ENCODE measurements at regions not wholly inside any gene's neighbourhood (a gene's known extent, or its start where the extent isn't known, plus 50 kb on each side); places are given as distances from the start of the nearest gene placed in this dataset.

DNA sequence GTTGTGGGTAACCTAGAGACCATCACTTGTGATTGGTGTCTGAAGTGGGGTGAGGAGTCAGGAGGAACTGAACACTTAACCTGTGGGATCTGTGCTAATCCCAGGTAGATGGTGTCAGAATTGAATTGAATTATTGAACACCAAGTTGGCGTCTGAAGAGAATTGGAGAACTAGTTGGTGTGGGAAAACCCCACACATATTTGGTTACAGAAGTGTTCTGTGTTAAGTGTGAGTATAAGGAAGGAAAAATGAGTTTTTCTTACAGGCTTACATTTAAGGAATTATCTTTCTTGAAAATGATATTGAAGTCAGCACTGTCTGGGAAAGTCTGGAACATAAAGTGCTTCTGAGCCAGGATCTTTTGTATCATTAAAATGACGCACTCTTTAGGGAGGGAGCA is 182.9 kb upstream of the ECI2 start:
- no peaks in the 10 kb centered on the region for H3K27me3 ChIP-seq (ENCODE audit: control insufficient read depth, insufficient read depth, low read length)
- no peak for DNase-seq (ENCODE audit: low read depth)
- no peaks in the 10 kb centered on the region for H3K36me3 ChIP-seq (ENCODE audit: control insufficient read depth, insufficient read depth, low read length)
- TF ChIP-seq, protein P1, sequence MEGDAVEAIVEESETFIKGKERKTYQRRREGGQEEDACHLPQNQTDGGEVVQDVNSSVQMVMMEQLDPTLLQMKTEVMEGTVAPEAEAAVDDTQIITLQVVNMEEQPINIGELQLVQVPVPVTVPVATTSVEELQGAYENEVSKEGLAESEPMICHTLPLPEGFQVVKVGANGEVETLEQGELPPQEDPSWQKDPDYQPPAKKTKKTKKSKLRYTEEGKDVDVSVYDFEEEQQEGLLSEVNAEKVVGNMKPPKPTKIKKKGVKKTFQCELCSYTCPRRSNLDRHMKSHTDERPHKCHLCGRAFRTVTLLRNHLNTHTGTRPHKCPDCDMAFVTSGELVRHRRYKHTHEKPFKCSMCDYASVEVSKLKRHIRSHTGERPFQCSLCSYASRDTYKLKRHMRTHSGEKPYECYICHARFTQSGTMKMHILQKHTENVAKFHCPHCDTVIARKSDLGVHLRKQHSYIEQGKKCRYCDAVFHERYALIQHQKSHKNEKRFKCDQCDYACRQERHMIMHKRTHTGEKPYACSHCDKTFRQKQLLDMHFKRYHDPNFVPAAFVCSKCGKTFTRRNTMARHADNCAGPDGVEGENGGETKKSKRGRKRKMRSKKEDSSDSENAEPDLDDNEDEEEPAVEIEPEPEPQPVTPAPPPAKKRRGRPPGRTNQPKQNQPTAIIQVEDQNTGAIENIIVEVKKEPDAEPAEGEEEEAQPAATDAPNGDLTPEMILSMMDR (IDR thresholded peaks at IDR 0.05; ENCODE audit: insufficient read depth, low read length, severe bottlenecking), result no peak
- H3K4me3 ChIP-seq (ENCODE audit: low read depth, low read length), result no peak overlapping the region
- no peak for FAIRE-seq

DNA sequence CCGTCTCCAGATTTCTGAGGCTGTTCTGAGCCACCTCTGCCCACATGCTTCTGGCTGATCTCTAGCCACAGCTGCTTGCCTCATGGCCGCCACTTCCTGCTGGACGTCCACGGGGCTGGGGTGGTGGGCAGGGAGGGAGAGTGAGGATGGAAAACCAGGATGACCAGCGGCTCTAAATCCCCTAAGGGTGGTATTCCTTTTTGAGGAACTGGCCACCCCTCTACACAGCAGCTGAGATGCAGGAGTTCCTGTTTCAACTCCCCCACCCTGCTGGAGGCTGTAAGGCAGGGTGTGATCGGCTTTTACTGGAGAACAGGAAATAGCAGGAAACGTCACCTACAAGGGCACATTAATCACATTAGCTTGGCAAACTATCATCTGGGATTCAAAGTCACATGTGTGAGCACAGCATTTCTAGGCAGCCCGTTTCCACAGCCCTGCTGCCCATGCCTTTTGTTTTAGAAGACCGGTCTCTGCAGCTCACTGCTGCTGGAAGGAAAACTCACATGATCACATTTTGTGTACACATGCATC is 181.6 kb upstream of the ECI2 start:
- Histone ChIP-seq H3K4me3 (ENCODE audit: low read depth, low read length) (no peak overlapping the region), H3K27me3 (ENCODE audit: control insufficient read depth, insufficient read depth, low read length) (no peaks in the 10 kb centered on the region), H3K36me3 (ENCODE audit: control insufficient read depth, insufficient read depth, low read length) (no peaks in the 10 kb centered on the region)
- peak; percentile 68 for FAIRE-seq
- DNase-seq (ENCODE audit: low read depth), result peak; percentile 95
- TF ChIP-seq, protein P1 (IDR thresholded peaks at IDR 0.05; ENCODE audit: insufficient read depth, low read length, severe bottlenecking), result no peak

DNA sequence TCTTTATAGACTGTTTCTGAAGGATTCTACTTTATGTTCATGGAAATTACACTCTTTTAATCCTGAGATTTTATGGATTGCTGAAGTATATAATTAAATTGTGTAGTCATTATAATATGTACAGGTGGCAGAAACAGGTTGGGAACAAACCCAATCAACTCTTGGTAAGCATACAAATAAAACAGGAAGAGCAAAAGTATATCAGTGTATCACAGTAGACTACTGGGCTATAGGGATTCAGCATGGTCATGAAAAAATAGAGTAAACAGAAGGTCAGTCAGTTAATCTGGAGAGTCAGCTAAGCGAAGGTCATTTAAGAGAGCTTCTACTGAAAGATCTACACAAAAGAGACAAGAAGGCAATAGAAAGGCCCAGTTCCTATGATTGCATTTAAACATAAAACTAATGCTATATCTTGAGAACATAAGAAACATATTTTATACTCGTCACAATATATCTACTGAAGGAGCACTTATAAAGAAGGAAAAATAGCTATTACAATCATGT is 178.9 kb upstream of the ECI2 start:
- no peaks in the 10 kb centered on the region for H3K27me3 ChIP-seq (ENCODE audit: control insufficient read depth, insufficient read depth, low read length)
- FAIRE-seq, result no peak
- DNase-seq (ENCODE audit: low read depth), result no peak
- TF ChIP-seq, protein P1 (IDR thresholded peaks at IDR 0.05; ENCODE audit: insufficient read depth, low read length, severe bottlenecking), result no peak
- H3K36me3 ChIP-seq (ENCODE audit: control insufficient read depth, insufficient read depth, low read length), result no peaks in the 10 kb centered on the region
- no peak overlapping the region for H3K4me3 ChIP-seq (ENCODE audit: low read depth, low read length)

GRCh38 chr6:4313044-4313686 is 177.8 kb upstream of the ECI2 start:
- FAIRE-seq (peak; percentile 55), DNase-seq (ENCODE audit: low read depth) (peak; percentile 97)
- Histone ChIP-seq H3K36me3 (ENCODE audit: control insufficient read depth, insufficient read depth, low read length) (no peaks in the 10 kb centered on the region), H3K27me3 (ENCODE audit: control insufficient read depth, insufficient read depth, low read length) (no peaks in the 10 kb centered on the region), H3K4me3 (ENCODE audit: low read depth, low read length) (no peak overlapping the region)
- TF ChIP-seq, protein P1 (IDR thresholded peaks at IDR 0.05; ENCODE audit: insufficient read depth, low read length, severe bottlenecking), result peak; percentile 46

GRCh38 chr6:4311976-4312860 is 176.8 kb upstream of the ECI2 start:
- Histone ChIP-seq H3K27me3 (ENCODE audit: control insufficient read depth, insufficient read depth, low read length) (no peaks in the 10 kb centered on the region), H3K36me3 (ENCODE audit: control insufficient read depth, insufficient read depth, low read length) (no peaks in the 10 kb centered on the region), H3K4me3 (ENCODE audit: low read depth, low read length) (no peak overlapping the region)
- no peak for DNase-seq (ENCODE audit: low read depth)
- no peak for FAIRE-seq
- TF ChIP-seq, protein P1 (IDR thresholded peaks at IDR 0.05; ENCODE audit: insufficient read depth, low read length, severe bottlenecking), result no peak

Measured in bronchial epithelial cell (primary cell).